ENCODE measurements at regions not wholly inside any gene's neighbourhood (a gene's known extent, or its start where the extent isn't known, plus 50 kb on each side); places are given as distances from the start of the nearest gene placed in this dataset.

GRCh38 chrX:16386126-16386525, 218.8 kb downstream of the MAGEB17 start:
- no peaks in the 10 kb centered on the region for H3K9me3 ChIP-seq
- H3K4me1 ChIP-seq, result no peaks in the 10 kb centered on the region
- no peak for DNase-seq
- H3K27me3 ChIP-seq, result no peaks in the 10 kb centered on the region
- no peak overlapping the region for H3K4me3 ChIP-seq
- no peak overlapping the region for H3K27ac ChIP-seq
- no peak for TF ChIP-seq EP300 (IDR thresholded peaks at IDR 0.05)
- H3K36me3 ChIP-seq, result no peaks in the 10 kb centered on the region
- intact Hi-C loops (cut with DNase I; ENCODE audit: low total_unique reads), result no loop called here

GRCh38 chrX:16392597-16392996, 225.3 kb downstream of the MAGEB17 start:
- DNase-seq, result no peak
- no peaks in the 10 kb centered on the region for H3K9me3 ChIP-seq
- intact Hi-C loops (cut with DNase I; ENCODE audit: low total_unique reads), result no loop called here
- TF ChIP-seq POLR2A (IDR thresholded peaks at IDR 0.05), result no peak
- 85 to 99% (median 93%) methylated on average over 2 of the region's 2 CpGs for WGBS, 5 donors
- H3K36me3 ChIP-seq, result no peaks in the 10 kb centered on the region
- H3K27ac ChIP-seq, result no peak overlapping the region
- H3K4me1 ChIP-seq, result no peaks in the 10 kb centered on the region
- no peaks in the 10 kb centered on the region for H3K27me3 ChIP-seq
- no peak overlapping the region for H3K4me3 ChIP-seq

GRCh38 chrX:16394290-16394689, 227.0 kb downstream of the MAGEB17 start:
- Histone ChIP-seq H3K36me3 (no peaks in the 10 kb centered on the region), H3K4me3 (no peak overlapping the region), H3K27me3 (no peaks in the 10 kb centered on the region), H3K9me3 (no peaks in the 10 kb centered on the region), H3K4me1 (no peaks in the 10 kb centered on the region), H3K27ac (no peak overlapping the region)
- peak; percentile 9 to 26 for DNase-seq
- TF ChIP-seq POLR2AphosphoS5 (IDR thresholded peaks at IDR 0.05) (no peak), POLR2A (IDR thresholded peaks at IDR 0.05) (no peak), EP300 (IDR thresholded peaks at IDR 0.05) (no peak)
- TF ChIP-seq, protein P1, sequence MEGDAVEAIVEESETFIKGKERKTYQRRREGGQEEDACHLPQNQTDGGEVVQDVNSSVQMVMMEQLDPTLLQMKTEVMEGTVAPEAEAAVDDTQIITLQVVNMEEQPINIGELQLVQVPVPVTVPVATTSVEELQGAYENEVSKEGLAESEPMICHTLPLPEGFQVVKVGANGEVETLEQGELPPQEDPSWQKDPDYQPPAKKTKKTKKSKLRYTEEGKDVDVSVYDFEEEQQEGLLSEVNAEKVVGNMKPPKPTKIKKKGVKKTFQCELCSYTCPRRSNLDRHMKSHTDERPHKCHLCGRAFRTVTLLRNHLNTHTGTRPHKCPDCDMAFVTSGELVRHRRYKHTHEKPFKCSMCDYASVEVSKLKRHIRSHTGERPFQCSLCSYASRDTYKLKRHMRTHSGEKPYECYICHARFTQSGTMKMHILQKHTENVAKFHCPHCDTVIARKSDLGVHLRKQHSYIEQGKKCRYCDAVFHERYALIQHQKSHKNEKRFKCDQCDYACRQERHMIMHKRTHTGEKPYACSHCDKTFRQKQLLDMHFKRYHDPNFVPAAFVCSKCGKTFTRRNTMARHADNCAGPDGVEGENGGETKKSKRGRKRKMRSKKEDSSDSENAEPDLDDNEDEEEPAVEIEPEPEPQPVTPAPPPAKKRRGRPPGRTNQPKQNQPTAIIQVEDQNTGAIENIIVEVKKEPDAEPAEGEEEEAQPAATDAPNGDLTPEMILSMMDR (IDR thresholded peaks at IDR 0.05), result no peak
- 65 to 74% (median 71%) methylated on average over 3 of the region's 3 CpGs for WGBS, 5 donors
- intact Hi-C loops (cut with DNase I; ENCODE audit: low total_unique reads), result no loop called here

- TF ChIP-seq EP300 (IDR thresholded peaks at IDR 0.05) (no peak), POLR2A (IDR thresholded peaks at IDR 0.05) (no peak), POLR2AphosphoS5 (IDR thresholded peaks at IDR 0.05) (no peak)
- TF ChIP-seq, protein P1 (IDR thresholded peaks at IDR 0.05), result no peak
- WGBS, 5 donors, result 43 to 77% (median 59%) methylated on average over 2 of the region's 2 CpGs
- Histone ChIP-seq H3K9me3 (no peaks in the 10 kb centered on the region), H3K27me3 (no peaks in the 10 kb centered on the region), H3K4me1 (no peaks in the 10 kb centered on the region), H3K36me3 (no peaks in the 10 kb centered on the region), H3K27ac (no peak overlapping the region), H3K4me3 (no peak overlapping the region)
- no peak for DNase-seq
- intact Hi-C loops (cut with DNase I; ENCODE audit: low total_unique reads), result no loop called here
These were observed 236.5 kb downstream of the MAGEB17 start for GRCh38 chrX:16403808-16404207.

- no peaks in the 10 kb centered on the region for H3K4me1 ChIP-seq
- 77 to 100% (median 89%) methylated on average over 1 of the region's 1 CpG for WGBS, 5 donors
- H3K4me3 ChIP-seq, result no peak overlapping the region
- H3K27me3 ChIP-seq, result peaks cover 0 to 3% (median 0%) of the 10 kb centered on the region in 3 donors
- intact Hi-C loops (cut with DNase I; ENCODE audit: low total_unique reads), result no loop called here
- DNase-seq, result no peak
- peaks cover 0 to 5% (median 2%) of the 10 kb centered on the region in 4 donors for H3K9me3 ChIP-seq
- H3K36me3 ChIP-seq, result no peaks in the 10 kb centered on the region
- H3K27ac ChIP-seq, result no peak overlapping the region
- TF ChIP-seq, protein P1 (IDR thresholded peaks at IDR 0.05), result no peak
- TF ChIP-seq POLR2AphosphoS5 (IDR thresholded peaks at IDR 0.05) (no peak), POLR2A (IDR thresholded peaks at IDR 0.05) (no peak), EP300 (IDR thresholded peaks at IDR 0.05) (no peak)
These were observed 233.4 kb upstream of the S100G start for GRCh38 chrX:16416588-16416987.
